Spleen (tissue), 11 donors: ENCODE measurements at regions not wholly inside any gene's neighbourhood (a gene's known extent, or its start where the extent isn't known, plus 50 kb on each side); places are given as distances from the start of the nearest gene placed in this dataset.
"Not testable (repeated sequence)": the region's sequence is repeated elsewhere in the genome, so short reads cannot be mapped to it uniquely, and the experiment has no call there.

ENCODE experiments used
- DNase-seq: peaks from one replicate; pipeline ENCODE4 v3.0.0-alpha.2; 2020
- H3K27ac ChIP-seq, 8 donors: fragments of 200-600 bp; sonication (generic) in 7 of 8; 1 replicate in 4 of 8; 2 replicates in 4 of 8; pipeline versions ENCODE4 v1.5.0 to v1.8.0; 2016 to 2021; ENCODE audit warnings: inconsistent platforms in 4 of 8, mild to moderate bottlenecking in 4 of 8, moderate library complexity in 1 of 8
- H3K27me3 ChIP-seq, 7 donors: fragments of 200-600 bp; sonication (generic) in 6 of 7; replicated peaks in 1 of 7; 1 replicate in 4 of 7; 2 replicates in 3 of 7; pipeline versions ENCODE4 v1.5.0 to v1.8.0; 2016 to 2021; ENCODE audit warnings: inconsistent platforms in 3 of 7, mild to moderate bottlenecking in 1 of 7
- H3K36me3 ChIP-seq, 6 donors: fragments of 200-600 bp; sonication (generic) in 5 of 6; 1 replicate in 4 of 6; 2 replicates in 2 of 6; pipeline versions ENCODE4 v1.5.0 to v1.8.0; 2016 to 2021; ENCODE audit warnings: inconsistent platforms in 2 of 6
- H3K4me1 ChIP-seq, 6 donors: fragments of 200-600 bp; sonication (generic) in 5 of 6; 1 replicate in 3 of 6; 2 replicates in 3 of 6; pipeline versions ENCODE4 v1.5.0 to v1.8.0; 2016 to 2021; ENCODE audit warnings: inconsistent platforms in 3 of 6
- H3K4me3 ChIP-seq, 8 donors: fragments of 200-600 bp; sonication (generic) in 7 of 8; 1 replicate in 4 of 8; 2 replicates in 4 of 8; pipeline versions ENCODE4 v1.5.0 to v1.8.0; 2016 to 2021; ENCODE audit warnings: inconsistent platforms in 4 of 8, mild to moderate bottlenecking in 4 of 8, moderate library complexity in 2 of 8
- H3K9me3 ChIP-seq, 8 donors: fragments of 200-600 bp; sonication (generic) in 7 of 8; 1 replicate in 4 of 8; 2 replicates in 4 of 8; pipeline versions ENCODE4 v1.5.0 to v1.8.0; 2016 to 2021; ENCODE audit warnings: inconsistent platforms in 4 of 8
- CTCF ChIP-seq, 11 experiments: fragments of 200-600 bp in 7 of 11; fragments of 450-650 bp in 4 of 11; sonication (generic) in 4 of 11; IDR thresholded peaks in 8 of 11; conservative IDR thresholded peaks in 3 of 11; 1 replicate in 7 of 11; 2 replicates in 4 of 11; pipeline versions ENCODE4 v1.4.0 to v1.8.0; 2016 to 2021; ENCODE audit warnings: antibody characterized with exemption in 11 of 11, inconsistent platforms in 4 of 11, mild to moderate bottlenecking in 1 of 11
- POLR2A ChIP-seq, 3 donors: fragments of 450-650 bp; IDR thresholded peaks; one replicate each; pipeline ENCODE4 v1.5.1; 2017; ENCODE audit warnings: antibody characterized with exemption in 3 of 3, mild to moderate bottlenecking in 1 of 3
- POLR2AphosphoS5 ChIP-seq, 3 donors: sonication (generic); formaldehyde crosslinking; IDR thresholded peaks; one replicate each; pipeline ENCODE4 v1.5.1; 2017; ENCODE audit warnings: antibody characterized with exemption in 3 of 3
- WGBS, 5 donors: extraction: QIAGEN DNeasy Blood & Tissue Kit in 3 of 5; methylation state at CpG; one replicate each; pipeline versions ENCODE4 v1.1.5 to v1.1.7; 2013 to 2018; 5-methylcytosine and 5-hydroxymethylcytosine counted together
- intact Hi-C: fragments of 100-400 bp; cut with DNase I; formaldehyde crosslinking; loops from one replicate; pipeline ENCODE4 v1.15.0; 2023; ENCODE audit warnings: low total_unique reads
- donor health status: healthy with polysubstance abuse.
- donor health status: DM: no; HTN: no; CAD: no; lungs with moderate emphysema.
- donor health status: DM: no; HTN: no; CAD: no.
- donor health status: Bipolar disorder and iron deficiency.
- donor health status: healthy.
- donor health status: DM: no; HTN: no; CAD: no.
- donor health status: DM: yes; HTN: yes; CAD: no.

DNA sequence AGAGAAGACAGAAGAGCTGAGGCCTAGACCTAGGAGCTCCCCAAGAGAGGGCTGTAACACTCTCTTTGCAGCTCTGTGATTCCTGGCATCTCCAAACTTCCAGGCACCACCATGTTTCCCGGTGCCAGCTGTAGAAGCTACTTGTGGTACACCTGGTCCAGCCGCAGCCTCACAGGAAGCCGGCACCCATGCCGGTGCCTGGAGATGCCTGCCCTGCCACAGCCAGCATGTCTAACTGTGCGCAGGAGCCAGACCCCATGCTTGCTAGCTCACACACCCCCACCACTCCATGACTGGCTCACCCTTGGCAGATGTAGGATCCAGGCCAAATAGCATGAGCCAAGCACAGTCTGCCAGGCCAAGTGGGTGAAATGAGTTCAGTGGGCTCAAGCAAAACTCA is 211.7 kb upstream of the GNAI1 start:
- no peak overlapping the region for H3K4me3 ChIP-seq
- TF ChIP-seq CTCF (IDR thresholded peaks at IDR 0.05 in 8 of 11, conservative IDR thresholded peaks at IDR 0.05 in 3 of 11) (no peak), POLR2A (IDR thresholded peaks at IDR 0.05) (no peak), POLR2AphosphoS5 (IDR thresholded peaks at IDR 0.05) (no peak)
- intact Hi-C loops = no loop called here
- H3K36me3 ChIP-seq = no peaks in the 10 kb centered on the region
- H3K9me3 ChIP-seq = peaks cover 0 to 20% (median 11%) of the 10 kb centered on the region in 8 donors
- H3K4me1 ChIP-seq = no peaks in the 10 kb centered on the region
- no peaks in the 10 kb centered on the region for H3K27me3 ChIP-seq
- H3K27ac ChIP-seq = no peak overlapping the region
- 92 to 100% (median 96%) methylated on average over 4 to 5 of the region's 5 CpGs for WGBS, 5 donors
- DNase-seq = peak; percentile 68

DNA sequence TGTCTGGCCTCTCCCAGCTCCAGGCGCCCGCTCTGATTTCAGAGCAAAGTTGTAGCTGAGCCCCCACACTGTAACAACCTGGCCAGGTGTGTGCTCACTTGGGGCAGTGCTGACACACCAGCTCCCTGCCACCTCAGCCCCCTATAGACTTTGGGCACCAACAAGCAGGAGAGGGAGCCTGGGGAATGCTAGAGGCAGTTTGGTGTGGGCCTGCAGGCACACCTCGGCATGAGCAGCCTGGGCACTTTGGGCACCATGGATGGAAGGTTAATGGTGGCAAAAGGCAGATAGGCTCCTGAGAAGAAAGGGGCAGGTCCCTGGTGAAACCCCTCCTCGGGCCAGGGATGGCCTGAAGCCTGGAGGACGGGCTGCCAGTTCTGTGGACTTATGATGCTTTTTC is 212.7 kb upstream of the GNAI1 start:
- H3K36me3 ChIP-seq = no peaks in the 10 kb centered on the region
- DNase-seq = peak; percentile 53
- H3K4me3 ChIP-seq = no peak overlapping the region
- no peaks in the 10 kb centered on the region for H3K27me3 ChIP-seq
- TF ChIP-seq POLR2A (IDR thresholded peaks at IDR 0.05) (no peak), POLR2AphosphoS5 (IDR thresholded peaks at IDR 0.05) (no peak), CTCF (IDR thresholded peaks at IDR 0.05 in 8 of 11, conservative IDR thresholded peaks at IDR 0.05 in 3 of 11) (no peak)
- no peaks in the 10 kb centered on the region for H3K4me1 ChIP-seq
- intact Hi-C loops = no loop called here
- peaks cover 0 to 20% (median 11%) of the 10 kb centered on the region in 8 donors for H3K9me3 ChIP-seq
- no peak overlapping the region for H3K27ac ChIP-seq
- WGBS, 5 donors = 84 to 90% (median 89%) methylated on average over 1 to 5 of the region's 5 CpGs

GRCh38 chr7:79918632-79919031 is 216.0 kb upstream of the GNAI1 start:
- intact Hi-C loops, DNase-seq, H3K27ac ChIP-seq, H3K27me3 ChIP-seq, H3K4me1 ChIP-seq, H3K36me3 ChIP-seq, H3K4me3 ChIP-seq: not testable (repeated sequence)
- peaks cover 0 to 30% (median 14%) of the 10 kb centered on the region in 8 donors for H3K9me3 ChIP-seq
- WGBS, 5 donors = 88 to 97% (median 88%) methylated on average over 2 of the region's 2 CpGs

- 73 to 88% (median 79%) methylated on average over 3 to 4 of the region's 4 CpGs for WGBS, 5 donors
- DNase-seq = peak; percentile 47
- H3K27me3 ChIP-seq, H3K4me3 ChIP-seq, H3K4me1 ChIP-seq, H3K36me3 ChIP-seq, intact Hi-C loops, H3K27ac ChIP-seq: not testable (repeated sequence)
- H3K9me3 ChIP-seq = peaks cover 0 to 10% (median 3%) of the 10 kb centered on the region in 8 donors
Measured at GRCh38 chr7:79915346-79915745, 219.3 kb upstream of the GNAI1 start.

DNA sequence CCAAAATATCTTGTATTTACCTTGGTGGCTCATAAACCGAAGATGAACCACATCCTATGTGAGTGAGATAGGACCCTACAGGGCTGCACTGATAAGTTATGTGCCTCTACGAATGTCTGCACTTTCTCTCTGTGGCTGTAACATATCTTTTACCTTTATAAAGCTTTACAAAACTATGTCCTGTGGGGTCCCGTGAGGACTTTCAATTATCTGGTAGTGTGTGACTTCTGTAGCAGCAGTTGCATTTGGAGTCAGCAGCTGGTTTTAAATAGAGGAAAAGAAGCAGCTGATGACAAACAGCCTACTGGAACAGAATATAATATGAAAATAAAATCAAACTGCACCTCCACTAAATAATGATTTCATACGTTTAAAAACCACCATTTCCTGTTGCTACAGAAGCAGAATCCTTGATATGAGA is 222.4 kb upstream of the GNAI1 start:
- H3K9me3 ChIP-seq = peaks cover 0 to 10% (median 3%) of the 10 kb centered on the region in 8 donors
- no peak overlapping the region for H3K27ac ChIP-seq
- 15 to 24% (median 18%) methylated on average over 4 of the region's 4 CpGs for WGBS, 5 donors
- no peaks in the 10 kb centered on the region for H3K27me3 ChIP-seq
- H3K36me3 ChIP-seq = no peaks in the 10 kb centered on the region
- no peak overlapping the region for H3K4me3 ChIP-seq
- TF ChIP-seq POLR2A (IDR thresholded peaks at IDR 0.05) (no peak), CTCF (IDR thresholded peaks at IDR 0.05 in 8 of 11, conservative IDR thresholded peaks at IDR 0.05 in 3 of 11) (no peak), POLR2AphosphoS5 (IDR thresholded peaks at IDR 0.05) (no peak)
- no peak for DNase-seq
- intact Hi-C loops = no loop called here
- H3K4me1 ChIP-seq = no peaks in the 10 kb centered on the region
